GF-D8 (cell line): ENCODE measurements at regions not wholly inside any gene's neighbourhood (a gene's known extent, or its start where the extent isn't known, plus 50 kb on each side); places are given as distances from the start of the nearest gene placed in this dataset.

Source experiments
- DNase-seq: peaks from one replicate; lab custom pipeline; 2025; lab: John Stamatoyannopoulos, UW

DNA sequence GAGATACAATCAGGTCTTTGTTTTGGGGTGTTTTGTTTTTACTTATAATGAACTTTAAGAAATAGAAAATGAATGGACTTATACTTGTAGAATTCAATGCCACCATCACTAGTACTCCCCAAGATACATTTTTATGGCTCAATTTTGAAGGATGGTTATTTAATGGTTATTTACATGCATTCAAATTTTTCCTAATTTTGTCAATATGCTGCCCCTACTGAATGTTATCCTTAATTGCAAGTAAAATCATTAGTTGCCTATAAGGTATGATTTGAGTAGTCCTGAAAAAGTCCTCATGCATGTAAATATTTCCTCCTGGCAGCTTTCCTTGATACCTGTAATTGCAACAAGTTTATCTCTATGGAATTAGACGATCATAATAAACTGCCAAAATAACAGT is 391.2 kb downstream of the BCAT1 start:
- no peak for DNase-seq

GRCh38 chr12:24555730-24556129 is 393.2 kb downstream of the BCAT1 start:
- no peak for DNase-seq

DNA sequence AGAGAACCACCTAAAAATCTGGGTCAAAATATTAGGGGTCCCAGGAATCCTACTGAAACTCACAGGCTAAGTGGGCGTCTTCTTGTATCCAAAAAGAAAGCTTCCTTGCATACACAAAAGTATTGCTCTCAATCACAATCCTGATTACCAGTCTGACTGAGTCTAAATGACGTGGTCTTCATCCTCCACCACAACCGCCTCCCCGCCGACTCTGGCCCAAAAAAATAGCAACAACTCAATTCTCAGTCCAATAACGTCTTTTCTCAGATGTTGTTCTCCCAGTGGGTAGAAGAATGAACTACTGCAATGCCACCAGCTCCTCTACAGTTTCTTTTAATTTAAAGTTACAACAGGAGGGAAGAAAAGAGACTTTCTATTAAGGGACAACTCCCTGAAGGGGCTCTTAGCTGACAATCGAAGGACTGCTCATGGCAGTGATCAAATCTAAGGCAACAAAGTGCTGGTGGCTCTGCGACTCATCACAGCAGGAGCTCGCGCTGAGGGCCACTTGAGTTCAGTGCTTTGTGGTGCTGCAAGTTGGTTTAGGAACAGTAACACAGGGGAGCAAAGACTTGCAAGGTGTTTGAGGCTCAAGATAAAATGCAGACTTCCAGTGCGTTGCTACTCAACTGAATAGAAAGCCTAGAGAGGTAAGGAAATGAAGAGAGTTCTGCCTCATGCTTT is 394.1 kb downstream of the BCAT1 start:
- DNase-seq, result no peak

- DNase-seq, result no peak
Measured at GRCh38 chr12:24553259-24553658, 395.6 kb downstream of the BCAT1 start.

- no peak for DNase-seq
Measured at GRCh38 chr12:24551163-24551786, 397.6 kb downstream of the BCAT1 start.

DNA sequence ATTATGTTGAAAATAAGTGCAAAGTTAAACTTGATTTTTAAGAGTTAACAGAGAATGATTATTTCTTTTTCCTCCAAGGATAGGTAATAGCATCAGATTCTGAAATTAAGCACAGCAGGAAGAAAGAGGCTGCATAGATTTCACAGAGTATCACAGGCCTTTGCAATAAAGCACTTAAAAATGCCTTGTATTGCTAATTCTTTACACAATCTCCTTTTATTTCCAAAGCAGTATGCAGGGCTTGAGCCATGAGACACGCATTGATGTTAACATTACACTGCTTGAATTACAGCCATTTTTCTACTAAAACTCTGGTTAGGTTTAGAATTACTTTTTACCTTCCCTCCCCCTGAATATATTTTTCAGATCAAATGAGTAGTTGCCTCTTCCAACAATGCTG is 398.3 kb downstream of the BCAT1 start:
- no peak for DNase-seq

DNA sequence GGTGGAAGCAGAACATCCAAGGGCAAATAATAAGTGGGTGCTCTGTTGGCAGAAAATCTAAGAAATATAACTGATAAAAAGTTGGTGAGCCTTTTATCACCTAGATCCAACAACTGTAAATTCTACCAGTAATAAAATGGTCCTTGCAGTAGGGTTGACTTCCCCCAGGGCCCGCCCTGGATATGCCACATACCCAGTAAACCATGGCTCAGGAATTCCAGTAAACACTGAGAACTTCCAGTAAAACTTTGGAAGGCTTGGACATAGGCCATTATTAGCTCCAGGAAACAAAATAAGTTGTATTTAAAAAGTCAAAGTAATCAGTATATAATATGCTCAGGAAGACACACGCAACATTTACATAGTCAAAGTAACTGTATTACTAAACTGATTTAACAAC is 402.2 kb downstream of the BCAT1 start:
- no peak for DNase-seq

GRCh38 chr12:24546084-24546483 is 402.8 kb downstream of the BCAT1 start:
- DNase-seq, result no peak

GRCh38 chr12:24544368-24544767 is 404.5 kb downstream of the BCAT1 start:
- no peak for DNase-seq

DNA sequence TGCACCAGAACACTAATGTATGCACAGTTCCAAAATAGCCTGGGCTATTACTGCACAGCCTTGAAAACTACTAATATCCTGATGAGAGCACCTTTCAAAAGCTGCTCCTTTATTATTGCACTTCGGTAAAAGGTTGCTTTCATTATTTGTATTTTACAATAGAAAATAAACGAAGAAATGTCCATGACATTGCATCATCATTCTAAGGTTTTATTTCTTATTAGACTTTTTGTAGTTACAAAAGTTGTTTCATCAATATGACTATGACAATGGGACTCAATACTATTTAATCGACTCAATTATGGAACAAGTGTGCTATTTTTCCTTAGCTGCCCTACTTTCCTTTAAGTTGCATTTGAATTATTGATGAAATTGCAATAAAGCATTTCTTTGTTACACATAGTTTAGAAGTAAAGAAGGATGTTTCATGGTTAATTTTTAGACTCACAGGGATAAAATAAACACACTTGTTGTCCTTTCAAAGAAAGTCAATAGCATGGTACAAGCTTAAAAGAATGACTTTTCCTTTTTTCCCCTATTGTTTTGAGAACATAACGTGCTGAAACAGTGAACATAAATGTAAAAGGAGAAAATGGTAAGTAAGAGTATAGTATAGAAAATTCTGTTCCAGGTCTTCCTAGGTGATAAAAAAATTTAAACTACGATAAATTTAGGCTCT is 407.6 kb downstream of the BCAT1 start:
- DNase-seq, result no peak

- DNase-seq, result no peak
Measured at GRCh38 chr12:24539646-24540045, 409.3 kb downstream of the BCAT1 start.

DNA sequence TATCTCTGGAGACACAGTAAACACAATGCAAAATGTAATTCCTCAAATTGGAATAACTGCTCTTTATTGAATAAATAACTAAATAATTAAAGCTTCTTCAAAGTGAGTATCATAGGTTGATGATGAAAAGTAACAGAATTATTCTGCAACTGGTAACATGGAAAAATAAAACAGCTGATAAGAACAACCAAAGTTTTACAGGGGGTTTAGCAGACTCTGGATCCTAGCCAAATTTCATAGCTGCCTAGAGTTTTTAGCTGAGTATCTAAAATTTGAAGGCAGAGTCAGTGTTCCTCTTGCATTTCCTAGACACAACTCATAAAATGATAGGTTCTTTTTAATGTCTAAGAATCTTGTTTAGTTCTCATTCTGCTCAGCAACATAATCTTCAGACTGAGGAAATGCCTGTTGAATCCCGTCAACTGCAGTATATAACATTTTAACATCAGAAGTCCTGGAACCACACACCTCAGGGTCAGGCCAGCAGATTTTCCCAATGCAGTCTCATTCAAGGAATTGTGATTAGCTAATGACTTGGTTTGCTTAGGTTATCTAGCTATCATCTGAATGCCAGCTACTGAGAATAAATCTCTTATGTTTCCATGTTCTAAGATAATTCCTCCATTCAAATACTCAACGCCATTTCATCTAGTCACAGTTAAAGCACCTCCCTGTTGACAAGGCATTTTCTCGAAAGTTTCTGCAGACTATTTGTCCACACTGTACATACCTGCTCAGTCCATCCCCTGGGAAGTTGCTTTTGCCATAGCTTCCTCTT is 411.6 kb downstream of the BCAT1 start:
- no peak for DNase-seq

GRCh38 chr12:24535334-24536069 is 413.4 kb downstream of the BCAT1 start:
- no peak for DNase-seq

- no peak for DNase-seq
Measured at GRCh38 chr12:24534622-24535021, 414.3 kb downstream of the BCAT1 start.

DNA sequence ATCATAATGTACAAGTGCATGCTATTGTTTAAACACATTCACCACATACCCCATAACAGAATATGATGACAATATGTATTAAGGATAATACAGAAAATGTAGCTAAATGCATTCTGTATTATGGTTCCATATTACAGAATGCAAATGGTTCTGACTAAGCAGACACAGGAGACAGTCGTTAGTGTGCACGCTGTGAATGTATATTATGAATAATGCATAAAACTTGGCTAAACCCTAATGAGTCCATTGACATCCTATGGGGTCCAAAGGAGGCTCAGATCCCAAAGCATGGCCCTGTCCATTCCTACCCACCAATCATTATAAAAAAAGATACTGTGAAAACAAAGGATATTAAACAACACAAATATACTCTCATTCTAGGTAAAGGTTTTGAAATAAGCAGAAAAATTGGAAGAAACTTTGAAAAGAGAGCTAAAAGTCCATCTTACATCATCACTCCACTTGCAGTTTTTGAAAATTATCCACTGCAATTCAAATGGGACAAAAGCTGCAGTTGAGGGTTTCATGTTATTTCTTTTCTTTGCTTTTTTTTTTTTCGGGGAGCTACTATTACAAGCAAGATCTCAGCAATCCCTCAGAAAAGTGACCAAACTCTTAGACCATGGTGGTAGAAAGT is 415.1 kb downstream of the BCAT1 start:
- DNase-seq, result no peak

GRCh38 chr12:24530689-24531088 is 418.2 kb downstream of the BCAT1 start:
- no peak for DNase-seq

GRCh38 chr12:24527102-24527501 is 421.8 kb downstream of the BCAT1 start:
- no peak for DNase-seq

- DNase-seq, result no peak
Measured at GRCh38 chr12:24522736-24523135, 426.2 kb downstream of the BCAT1 start.

GRCh38 chr12:24519759-24520158 is 429.1 kb downstream of the BCAT1 start:
- no peak for DNase-seq

GRCh38 chr12:24517000-24517399 is 431.9 kb downstream of the BCAT1 start:
- DNase-seq, result no peak

DNA sequence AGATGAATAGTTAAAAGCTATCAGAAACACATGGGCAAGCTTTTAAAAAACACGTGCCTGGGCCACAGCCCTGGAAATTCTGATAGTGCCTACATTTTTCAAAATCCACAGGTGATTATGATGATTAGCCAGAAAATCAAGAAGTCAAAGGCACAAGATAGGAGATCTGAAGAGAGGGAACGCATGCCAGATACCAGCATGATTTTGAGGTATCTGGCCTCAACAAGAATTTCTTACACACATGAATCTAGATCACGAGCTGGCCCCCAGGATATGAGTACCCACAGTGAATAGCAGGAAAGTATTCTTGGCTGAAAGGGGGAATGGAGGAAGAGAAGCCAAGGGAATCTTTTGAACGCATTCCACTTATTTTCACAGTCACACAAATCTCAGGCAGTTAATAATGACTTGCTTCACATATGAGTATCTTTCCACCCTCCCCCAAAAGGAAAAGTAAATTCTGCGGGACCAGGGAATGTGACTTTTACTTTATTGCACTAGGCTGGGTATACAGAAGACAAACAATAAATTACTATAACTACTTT is 438.2 kb downstream of the BCAT1 start:
- no peak for DNase-seq
